Progenitor cell of endocrine pancreas (in vitro differentiated cells): ENCODE measurements at regions not wholly inside any gene's neighbourhood (a gene's known extent, or its start where the extent isn't known, plus 50 kb on each side); places are given as distances from the start of the nearest gene placed in this dataset.

ENCODE experiments used
- DNase-seq: peaks from one replicate; pipeline ENCODE4 v3.0.0; 2021; ENCODE audit warnings: low spot score; ENCODE audit not compliant: unreplicated experiment
- H3K27ac Mint-ChIP-seq: 2 replicates; pipeline ENCODE4 v1.8.0; 2021; ENCODE audit warnings: mild to moderate bottlenecking, moderate library complexity, mixed read lengths
- H3K27me3 Mint-ChIP-seq: 2 replicates; pipeline ENCODE4 v1.8.0; 2021; ENCODE audit warnings: mixed read lengths
- H3K36me3 Mint-ChIP-seq: 2 replicates; pipeline ENCODE4 v1.8.0; 2022; ENCODE audit warnings: mixed read lengths; ENCODE audit not compliant: insufficient read depth
- H3K4me1 Mint-ChIP-seq: 2 replicates; pipeline ENCODE4 v1.8.0; 2021; ENCODE audit warnings: low read depth, mixed read lengths
- H3K4me3 Mint-ChIP-seq: 2 replicates; pipeline ENCODE4 v1.8.0; 2021; ENCODE audit warnings: low read depth, mild to moderate bottlenecking, moderate library complexity, mixed read lengths
- H3K9me3 Mint-ChIP-seq: 2 replicates; pipeline ENCODE4 v1.8.0; 2021; ENCODE audit warnings: low read depth, mixed read lengths
- TF ChIP-seq, protein P1 (sequence below): fragments of 200-600 bp; sonication (generic); IDR thresholded peaks from one replicate; pipeline ENCODE4 v1.5.0; 2021; ENCODE audit warnings: antibody characterized with exemption, mild to moderate bottlenecking; ENCODE audit not compliant: unreplicated experiment

DNA sequence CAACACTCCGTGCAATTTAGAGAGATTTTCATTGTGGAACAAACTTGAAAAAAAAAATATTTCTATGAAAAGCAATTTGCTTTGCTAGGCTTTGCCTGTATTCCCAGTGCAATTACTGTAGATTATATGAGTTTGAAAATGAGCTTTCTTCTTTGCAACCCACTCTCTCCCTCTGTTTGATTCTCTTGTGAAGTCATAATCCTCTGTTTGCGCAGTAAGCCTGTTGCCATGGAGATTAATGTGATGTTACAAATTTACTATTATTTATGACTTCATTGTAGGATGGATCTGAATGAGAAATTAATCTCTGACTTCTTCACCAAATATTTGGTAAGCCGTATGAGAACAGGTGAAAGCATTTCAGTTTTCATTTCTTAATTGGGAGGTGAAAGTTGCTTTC, 320.3 kb downstream of the SPATA31D1 start:
- no peak for DNase-seq
- Mint-ChIP-seq H3K9me3 (peaks cover 13% of the 10 kb centered on the region), H3K4me3 (no peak overlapping the region), H3K27me3 (no peaks in the 10 kb centered on the region), H3K36me3 (no peaks in the 10 kb centered on the region), H3K27ac (no peak overlapping the region), H3K4me1 (no peaks in the 10 kb centered on the region)
- TF ChIP-seq, protein P1, sequence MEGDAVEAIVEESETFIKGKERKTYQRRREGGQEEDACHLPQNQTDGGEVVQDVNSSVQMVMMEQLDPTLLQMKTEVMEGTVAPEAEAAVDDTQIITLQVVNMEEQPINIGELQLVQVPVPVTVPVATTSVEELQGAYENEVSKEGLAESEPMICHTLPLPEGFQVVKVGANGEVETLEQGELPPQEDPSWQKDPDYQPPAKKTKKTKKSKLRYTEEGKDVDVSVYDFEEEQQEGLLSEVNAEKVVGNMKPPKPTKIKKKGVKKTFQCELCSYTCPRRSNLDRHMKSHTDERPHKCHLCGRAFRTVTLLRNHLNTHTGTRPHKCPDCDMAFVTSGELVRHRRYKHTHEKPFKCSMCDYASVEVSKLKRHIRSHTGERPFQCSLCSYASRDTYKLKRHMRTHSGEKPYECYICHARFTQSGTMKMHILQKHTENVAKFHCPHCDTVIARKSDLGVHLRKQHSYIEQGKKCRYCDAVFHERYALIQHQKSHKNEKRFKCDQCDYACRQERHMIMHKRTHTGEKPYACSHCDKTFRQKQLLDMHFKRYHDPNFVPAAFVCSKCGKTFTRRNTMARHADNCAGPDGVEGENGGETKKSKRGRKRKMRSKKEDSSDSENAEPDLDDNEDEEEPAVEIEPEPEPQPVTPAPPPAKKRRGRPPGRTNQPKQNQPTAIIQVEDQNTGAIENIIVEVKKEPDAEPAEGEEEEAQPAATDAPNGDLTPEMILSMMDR = no peak

DNA sequence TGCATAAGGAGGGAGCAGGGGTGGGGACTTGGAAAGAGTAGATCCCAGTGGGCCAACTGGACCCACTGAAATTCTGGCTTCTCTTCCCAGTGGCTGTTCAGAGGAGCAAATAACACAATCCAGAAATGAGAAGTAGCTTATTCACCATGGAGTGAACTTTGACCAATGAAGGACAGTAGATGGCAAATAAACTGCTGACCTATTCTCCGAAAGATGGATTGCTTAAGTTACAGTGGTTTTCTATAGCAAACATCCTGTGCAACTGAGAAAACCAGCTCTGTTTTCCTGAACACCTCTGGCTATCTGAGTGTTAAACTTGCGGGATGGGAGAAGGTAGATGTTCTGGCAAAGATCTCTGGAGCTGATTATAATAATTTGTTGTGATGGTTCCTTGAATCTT, 325.1 kb downstream of the SPATA31D1 start:
- TF ChIP-seq, protein P1 = no peak
- no peak overlapping the region for H3K4me3 Mint-ChIP-seq

DNA sequence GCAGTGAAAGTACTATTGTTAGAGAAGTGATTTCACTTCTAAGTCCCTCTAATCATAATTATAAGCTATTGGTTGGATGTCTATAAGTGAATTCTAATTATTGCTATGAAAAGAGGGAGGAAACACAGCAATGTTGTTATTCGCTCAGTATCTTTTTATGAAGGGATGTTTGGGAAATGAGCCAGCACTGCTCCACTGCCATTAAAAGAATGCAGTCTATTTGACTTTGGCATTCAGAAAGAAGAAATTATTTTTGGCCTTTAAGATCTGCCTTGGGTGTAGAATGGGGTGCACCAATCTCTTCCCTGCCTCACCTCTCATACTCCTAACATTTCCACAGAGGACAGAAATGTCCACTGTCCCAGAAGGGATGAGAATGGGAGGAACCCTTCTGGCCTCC, 332.0 kb downstream of the SPATA31D1 start:
- Mint-ChIP-seq H3K36me3 (peaks cover 5% of the 10 kb centered on the region), H3K9me3 (peaks cover 21% of the 10 kb centered on the region), H3K27ac (no peak overlapping the region), H3K4me1 (no peaks in the 10 kb centered on the region), H3K27me3 (peaks cover 3% of the 10 kb centered on the region), H3K4me3 (no peak overlapping the region)
- no peak for DNase-seq
- TF ChIP-seq, protein P1 = no peak

More for the DNA sequence above, 325.1 kb downstream of the SPATA31D1 start:
- Mint-ChIP-seq H3K27ac (no peak overlapping the region), H3K36me3 (no peaks in the 10 kb centered on the region), H3K9me3 (peaks cover 16% of the 10 kb centered on the region), H3K4me1 (no peaks in the 10 kb centered on the region), H3K27me3 (no peaks in the 10 kb centered on the region)
- no peak for DNase-seq

DNA sequence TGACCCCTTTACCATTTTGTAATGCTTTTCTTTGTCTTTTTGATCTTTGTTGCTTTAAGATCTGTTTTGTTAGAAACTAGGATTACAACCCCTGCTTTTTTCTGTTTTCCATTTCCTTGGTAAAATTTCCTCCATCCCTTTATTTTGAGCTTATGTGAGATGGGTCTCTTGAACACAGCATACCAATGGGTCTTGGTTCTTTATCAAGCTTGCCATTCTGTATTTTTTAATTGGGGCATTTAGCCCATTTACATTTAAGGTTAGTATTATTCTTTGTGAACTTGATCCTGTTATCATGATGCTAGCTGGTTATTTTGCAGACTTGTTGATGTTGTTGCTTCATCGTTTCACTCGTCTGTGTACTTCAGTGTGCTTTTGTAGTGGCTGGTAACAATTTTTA, 337.3 kb downstream of the SPATA31D1 start:
- no peak overlapping the region for H3K27ac Mint-ChIP-seq
- peaks cover 5% of the 10 kb centered on the region for H3K36me3 Mint-ChIP-seq
- H3K9me3 Mint-ChIP-seq = peaks cover 33% of the 10 kb centered on the region
- TF ChIP-seq, protein P1 = no peak
- no peaks in the 10 kb centered on the region for H3K27me3 Mint-ChIP-seq
- no peak overlapping the region for H3K4me3 Mint-ChIP-seq
- DNase-seq = no peak
- no peaks in the 10 kb centered on the region for H3K4me1 Mint-ChIP-seq

DNA sequence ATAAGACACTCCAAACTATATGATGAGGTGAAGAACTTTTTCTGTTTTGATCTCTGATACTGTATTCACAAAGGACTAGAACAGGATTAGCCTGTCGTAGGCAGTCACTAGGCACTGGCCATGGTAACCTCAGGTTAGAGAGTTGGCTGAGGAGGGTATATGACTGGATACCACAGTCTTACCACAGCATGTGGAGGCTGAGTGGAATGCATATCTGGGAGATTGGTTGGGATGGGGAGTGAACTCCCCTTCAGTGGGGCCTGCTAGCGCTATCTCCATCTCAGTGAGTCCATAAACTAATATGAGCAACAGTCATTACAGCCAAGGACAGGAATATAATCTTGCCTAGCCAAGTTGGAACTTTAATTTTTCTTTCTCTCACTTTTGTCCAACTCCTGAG, 339.1 kb downstream of the SPATA31D1 start:
- DNase-seq = no peak
- peaks cover 28% of the 10 kb centered on the region for H3K9me3 Mint-ChIP-seq
- H3K27ac Mint-ChIP-seq = no peak overlapping the region
- TF ChIP-seq, protein P1 = no peak
- peaks cover 8% of the 10 kb centered on the region for H3K4me1 Mint-ChIP-seq
- peaks cover 5% of the 10 kb centered on the region for H3K36me3 Mint-ChIP-seq
- H3K4me3 Mint-ChIP-seq = no peak overlapping the region
- no peaks in the 10 kb centered on the region for H3K27me3 Mint-ChIP-seq
